Frontal cortex (tissue), 3 donors: ENCODE measurements at regions not wholly inside any gene's neighbourhood (a gene's known extent, or its start where the extent isn't known, plus 50 kb on each side); places are given as distances from the start of the nearest gene placed in this dataset.
"Not testable (repeated sequence)": the region's sequence is repeated elsewhere in the genome, so short reads cannot be mapped to it uniquely, and the experiment has no call there.

Source experiments
- DNase-seq, 2 donors: peaks; one replicate each; pipeline ENCODE4 v3.0.0; 2012; ENCODE audit warnings: low spot score in 2 of 2
- FAIRE-seq: peaks from 2 replicates; lab custom pipeline; 2012; peaks lifted over from hg19 to GRCh38; lab: Jason Lieb, UNC
- donor health status: control.
- donor health status: control.
- donor health status: control.

DNA sequence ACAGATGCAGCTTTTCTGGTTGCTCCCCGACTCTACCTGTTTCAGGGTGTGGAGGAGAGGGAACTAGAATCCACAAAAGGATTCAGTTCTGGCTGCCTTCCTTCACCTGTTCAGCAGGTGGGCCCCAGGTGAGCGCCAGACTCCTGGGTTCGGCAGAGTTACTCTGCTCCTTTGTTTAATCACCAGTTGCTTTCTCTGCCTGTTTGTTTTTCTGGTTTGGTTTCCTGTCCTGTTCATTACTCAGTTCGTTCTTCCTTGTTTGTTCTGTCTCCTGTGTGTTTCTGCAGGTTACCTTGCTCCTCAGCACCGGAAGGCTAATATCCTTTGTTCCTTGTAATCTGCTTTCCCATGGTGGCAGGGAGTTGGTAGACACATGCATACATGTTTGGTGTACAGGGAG is 508.5 kb upstream of the ATP11B start:
- DNase-seq (no peak), FAIRE-seq (no peak)

DNA sequence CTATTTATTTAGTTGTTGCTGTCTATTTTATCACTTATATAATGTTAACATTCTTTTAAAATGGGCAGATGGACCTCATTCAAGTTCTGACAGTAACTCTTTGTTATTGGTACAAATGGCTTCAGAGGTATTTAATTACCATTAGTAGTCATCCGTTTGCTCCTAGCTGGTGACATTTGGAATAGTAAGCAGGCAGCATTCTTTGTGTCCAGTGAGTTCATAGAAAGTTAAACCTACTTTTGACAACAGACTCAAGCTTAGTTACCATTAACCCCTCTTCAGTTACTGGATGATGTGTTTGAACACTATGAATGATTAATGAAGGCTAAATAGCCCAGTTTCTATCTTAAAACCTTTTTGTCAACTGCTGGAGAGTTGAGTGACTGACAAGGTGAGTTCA is 500.7 kb upstream of the ATP11B start:
- no peak for DNase-seq
- FAIRE-seq = no peak

DNA sequence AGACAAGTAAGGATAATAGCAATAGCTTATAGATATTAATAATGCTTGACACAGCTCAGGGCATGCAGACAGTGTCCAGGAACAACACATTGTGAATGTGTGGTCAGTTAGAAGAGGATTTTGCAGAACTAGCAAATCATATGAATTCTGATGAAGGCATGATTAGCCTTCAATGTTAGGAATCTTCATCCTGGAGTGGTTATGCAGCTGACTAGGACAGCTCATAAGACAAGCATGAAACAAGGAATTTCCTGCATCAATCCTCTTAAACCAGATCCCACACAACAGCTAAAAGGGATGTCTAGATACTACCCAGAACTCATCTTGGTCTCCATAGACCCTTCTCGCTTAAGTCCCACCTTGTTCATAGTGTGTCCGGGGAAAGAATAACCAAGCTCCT is 499.0 kb upstream of the ATP11B start:
- no peak for FAIRE-seq

DNA sequence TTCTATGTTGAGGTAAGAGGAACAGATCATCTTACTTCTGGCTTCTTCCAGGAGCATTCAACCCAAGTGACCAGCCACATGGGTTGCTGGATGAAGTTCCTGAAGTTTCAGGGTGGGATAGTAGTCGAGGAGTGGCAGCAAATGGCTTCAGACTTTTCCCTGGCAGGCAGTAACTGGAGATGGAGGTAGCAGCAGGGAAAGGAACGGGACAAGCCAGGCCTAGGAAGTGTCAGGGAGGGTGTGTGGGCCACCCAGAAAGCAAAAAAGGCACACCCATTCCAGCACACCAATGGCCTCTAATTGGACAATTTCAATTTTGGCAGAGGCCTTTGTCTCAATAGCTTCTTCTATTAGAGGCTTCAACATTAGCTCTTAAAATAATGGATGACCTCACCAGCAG is 498.6 kb upstream of the ATP11B start:
- FAIRE-seq = no peak
- DNase-seq = no peak

More for the DNA sequence above, 499.0 kb upstream of the ATP11B start:
- DNase-seq = no peak

DNA sequence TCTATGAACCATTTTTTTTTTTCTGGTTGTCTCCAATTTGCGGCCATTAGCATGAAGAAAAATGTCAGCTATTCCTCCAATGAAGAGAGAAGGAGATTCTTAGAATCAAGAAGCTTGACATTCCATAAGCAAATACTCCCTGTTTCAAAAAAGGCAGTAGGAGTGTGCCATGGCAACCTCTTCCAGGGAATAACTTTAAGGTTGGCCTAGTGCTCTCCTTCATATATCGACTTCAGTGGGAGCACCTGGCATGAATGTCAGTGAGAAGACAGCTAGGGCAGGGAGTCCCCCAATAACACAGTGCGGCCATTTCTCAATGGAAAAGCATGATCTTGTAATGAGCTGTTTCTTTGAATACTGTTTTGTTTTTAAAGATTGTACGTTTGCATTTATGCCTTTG is 493.0 kb upstream of the ATP11B start:
- DNase-seq = no peak
- FAIRE-seq = no peak

DNA sequence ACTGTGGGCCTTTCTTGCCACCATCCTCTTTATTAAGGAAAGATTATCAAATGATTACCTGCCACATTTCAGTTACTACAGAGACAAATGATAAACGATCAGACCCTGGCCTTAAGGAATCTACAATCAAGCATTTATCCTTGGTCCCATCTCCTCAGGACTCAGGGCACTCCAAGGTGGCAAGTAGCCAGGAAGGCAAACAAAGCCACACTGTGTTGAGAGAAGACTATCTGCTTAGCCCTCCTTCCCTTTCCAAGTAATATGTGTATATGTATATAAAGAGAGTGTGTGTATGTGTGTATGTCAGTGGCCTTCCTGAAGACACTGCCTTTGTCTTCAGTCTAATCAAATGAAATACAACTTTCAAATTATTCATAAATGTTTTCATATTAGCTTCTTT is 490.1 kb upstream of the ATP11B start:
- FAIRE-seq (no peak), DNase-seq (no peak)

DNA sequence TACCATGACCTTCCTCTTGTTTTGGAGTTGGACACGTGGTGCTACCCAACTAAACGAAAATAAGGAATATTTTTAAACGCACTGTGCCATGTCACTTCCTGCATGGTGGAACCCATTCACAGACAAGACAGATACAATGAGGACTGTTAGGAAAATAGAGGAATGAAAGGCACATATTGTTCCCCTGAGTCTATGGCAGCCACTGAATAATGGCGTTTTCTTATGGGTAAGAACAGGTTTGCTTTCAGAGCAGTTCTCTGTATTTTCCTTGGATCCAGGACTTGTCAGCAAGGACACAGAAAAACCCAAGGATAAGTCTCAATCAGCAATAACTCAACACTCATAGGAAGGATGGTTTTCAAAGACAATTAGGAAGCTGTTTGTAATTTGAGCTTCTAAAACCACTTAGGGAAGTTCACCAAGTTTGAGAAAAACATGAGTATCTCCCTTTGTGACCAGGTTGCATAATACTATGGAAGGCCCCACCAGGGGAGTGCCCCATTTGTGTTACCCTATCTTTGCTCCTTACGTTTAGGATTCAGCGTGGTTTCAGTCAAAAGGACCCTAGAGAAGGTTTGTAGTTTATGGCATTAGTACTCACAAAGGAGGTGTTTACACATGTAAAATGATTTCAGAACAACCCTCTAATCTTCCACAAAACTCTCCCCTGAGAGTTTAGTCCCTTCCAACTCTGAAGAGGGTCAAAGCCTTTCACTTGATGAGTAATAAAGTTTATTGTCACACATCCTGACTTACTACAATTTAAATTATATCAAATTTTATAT is 487.2 kb upstream of the ATP11B start:
- no peak for DNase-seq
- FAIRE-seq = no peak

DNA sequence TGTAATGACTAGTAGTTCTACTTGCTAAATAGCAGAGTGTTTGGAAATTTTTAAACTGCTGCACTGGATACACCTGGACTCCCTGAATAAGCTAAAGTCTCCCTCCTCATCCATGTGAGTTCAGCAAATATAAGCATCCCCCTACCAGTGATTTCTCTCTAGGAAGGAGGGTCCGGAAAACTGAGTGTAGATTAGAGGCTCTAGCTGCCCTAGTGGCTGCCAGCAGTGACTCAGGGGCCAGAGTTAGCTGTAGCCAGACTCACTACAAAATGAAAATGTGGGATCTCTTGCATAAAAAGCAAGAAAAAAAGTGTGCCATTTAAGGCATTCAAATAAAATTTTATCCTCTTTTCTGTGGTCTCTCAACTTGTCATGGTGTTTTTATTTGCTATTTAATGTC is 485.0 kb upstream of the ATP11B start:
- DNase-seq (no peak), FAIRE-seq (no peak)

DNA sequence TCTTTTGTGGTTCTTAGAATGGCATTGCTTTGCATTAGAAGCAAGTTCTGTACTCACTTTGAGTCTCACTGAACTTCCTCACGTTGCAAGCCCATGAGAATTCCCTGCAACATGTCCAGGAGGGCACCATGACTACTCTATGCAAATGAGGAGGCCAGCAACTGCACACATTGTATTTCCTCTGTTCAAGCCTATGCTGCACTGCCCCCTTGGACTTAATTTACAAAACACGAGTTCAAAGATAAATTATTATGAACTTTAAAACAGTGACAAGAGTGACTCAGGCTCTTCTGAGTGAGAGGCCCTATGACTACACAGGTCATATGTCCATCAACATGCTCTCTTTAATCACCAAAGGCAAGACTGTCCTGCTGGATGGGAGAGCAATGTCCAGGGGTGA is 484.2 kb upstream of the ATP11B start:
- FAIRE-seq (no peak), DNase-seq (no peak)

DNA sequence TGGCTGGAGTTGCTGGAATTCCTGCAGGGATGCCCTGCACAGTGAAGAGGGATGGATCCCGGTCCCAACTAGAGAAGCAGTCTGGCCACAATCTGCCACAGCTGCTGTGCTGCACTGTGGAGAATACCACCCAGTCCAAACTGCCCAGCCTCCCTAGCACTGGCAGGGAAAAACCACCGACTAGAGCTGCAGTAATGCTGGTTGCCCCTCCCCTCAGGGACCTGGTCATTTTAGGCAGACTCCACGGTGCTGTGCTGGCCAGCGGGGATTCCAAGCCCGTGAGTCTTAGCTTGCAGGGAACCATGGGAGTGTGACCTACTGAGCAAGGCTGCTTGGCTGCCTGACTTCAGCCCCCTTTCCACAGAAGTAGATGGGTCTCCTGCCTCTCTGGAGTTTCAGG is 478.0 kb upstream of the ATP11B start:
- DNase-seq (no peak), FAIRE-seq (no peak)

DNA sequence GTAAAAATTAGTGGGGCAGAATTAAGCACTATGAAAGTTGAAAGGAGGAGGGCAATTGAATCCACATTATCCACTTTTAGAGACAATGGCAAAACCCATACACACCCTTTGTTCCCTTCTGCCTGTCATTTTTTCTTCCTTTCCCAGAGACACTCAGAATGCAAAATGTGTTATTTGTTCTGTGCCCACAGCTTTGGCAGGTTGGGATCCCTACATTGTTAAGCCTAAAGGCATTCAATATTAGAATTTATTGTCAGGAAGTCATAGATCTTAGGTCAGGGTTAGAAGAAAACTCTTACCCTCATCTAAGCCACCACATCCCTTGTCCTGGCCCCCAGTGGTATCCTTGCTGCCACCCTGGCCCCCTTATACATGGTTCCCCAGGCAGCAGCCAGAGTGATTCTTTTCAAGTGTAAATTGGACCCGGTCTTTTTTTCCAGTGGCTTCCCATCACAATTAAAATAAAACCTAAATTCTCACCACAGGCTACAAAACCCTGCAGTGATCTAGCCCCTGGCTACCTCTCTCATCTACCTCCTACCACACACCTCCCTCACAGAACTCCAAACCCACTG is 470.1 kb upstream of the ATP11B start:
- no peak for DNase-seq
- no peak for FAIRE-seq

DNA sequence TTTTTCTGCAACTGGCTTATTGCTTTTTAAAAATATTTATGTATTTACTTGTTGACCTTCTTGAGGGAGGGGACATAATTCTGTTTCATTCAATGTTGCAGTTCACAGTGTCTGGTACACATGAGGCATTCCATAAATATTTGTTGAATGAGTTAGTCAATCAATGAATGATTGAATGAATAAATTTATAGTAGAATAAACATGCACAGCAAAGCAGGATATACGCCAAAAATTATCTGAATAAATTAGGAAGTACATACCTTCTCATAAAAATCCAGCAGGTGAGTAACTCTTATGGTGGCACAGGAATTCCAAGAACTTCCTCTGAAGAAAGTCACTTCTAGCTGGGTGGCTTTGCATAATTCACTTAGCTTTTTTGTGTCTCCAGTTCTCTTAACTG is 469.4 kb upstream of the ATP11B start:
- FAIRE-seq = no peak
- no peak for DNase-seq

DNA sequence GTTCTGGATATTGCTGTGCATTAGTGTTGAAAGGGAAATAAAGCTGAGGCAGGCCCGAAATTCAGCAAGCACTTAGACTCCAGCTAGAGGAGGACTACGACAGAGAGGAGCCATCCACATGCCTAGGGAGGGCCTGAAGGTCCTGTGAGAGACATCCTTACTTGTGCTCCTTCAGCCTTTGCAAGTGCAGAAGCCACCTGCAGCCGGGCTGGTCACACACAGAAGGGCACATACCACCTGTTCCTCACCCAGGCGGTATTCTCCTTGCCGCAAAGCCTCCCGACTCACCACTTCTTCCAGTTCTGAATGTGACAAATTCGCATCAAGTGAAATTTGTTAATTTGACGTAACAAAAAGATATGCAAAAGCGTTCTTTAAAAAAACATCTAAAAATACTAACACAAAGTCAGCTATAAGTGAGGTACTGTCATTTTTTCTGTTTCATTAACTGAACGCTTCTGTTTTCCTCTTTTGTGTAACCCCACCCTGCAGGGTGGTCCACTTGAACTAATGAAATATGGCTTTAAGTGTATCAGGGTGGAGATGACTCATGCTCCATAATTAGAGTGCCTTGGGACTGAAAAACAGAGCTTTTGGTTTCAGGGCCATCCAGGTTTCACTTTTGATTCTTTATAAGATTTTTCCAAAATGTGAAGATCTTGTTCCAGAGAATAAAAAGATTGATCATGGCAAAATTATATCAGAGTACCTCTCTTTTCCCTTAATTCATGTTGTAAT is 467.9 kb upstream of the ATP11B start:
- DNase-seq (no peak), FAIRE-seq (no peak)

DNA sequence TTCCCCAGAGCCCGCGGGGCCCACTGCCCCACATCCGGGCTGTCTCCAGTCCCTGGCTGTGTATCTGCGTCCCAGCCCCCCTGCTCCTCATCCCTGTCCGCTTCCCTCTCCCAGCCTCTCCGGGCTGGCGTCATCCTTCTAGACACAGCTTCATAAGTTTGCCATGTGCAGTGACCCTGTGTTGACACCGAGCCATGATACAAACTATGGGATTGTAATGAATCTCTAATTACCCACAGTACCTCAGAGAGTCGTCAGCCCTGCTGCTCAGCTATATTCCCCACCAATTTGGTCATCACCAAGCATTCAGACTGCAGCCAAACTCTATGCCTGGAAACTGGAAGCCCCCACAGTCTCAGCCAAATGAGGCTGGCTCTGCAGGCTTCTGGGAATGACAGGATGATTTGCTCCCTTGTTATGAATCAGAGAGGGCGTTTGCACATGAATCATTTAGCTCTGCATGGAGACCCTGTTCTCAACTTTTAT is 466.1 kb upstream of the ATP11B start:
- DNase-seq (no peak), FAIRE-seq (no peak)

DNA sequence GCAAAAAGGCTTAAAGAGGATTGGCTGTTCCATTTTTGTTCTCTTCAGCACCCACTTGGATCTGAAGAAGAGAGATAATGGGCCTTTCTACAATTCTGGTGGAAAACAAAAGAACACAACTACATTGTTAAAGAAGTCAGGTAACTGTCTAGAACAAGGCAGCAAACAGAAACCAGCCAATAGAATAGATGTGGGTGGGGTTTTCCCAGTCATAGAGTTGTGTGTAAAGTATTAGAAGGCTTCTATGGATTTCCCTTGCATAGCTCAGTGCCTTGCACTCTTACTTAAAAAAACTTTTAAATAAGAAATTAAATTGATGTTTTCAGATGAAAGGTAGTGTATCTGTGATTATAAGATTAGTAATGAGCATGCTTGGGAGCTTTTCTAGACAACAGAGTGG is 462.7 kb upstream of the ATP11B start:
- DNase-seq (no peak), FAIRE-seq (no peak)

DNA sequence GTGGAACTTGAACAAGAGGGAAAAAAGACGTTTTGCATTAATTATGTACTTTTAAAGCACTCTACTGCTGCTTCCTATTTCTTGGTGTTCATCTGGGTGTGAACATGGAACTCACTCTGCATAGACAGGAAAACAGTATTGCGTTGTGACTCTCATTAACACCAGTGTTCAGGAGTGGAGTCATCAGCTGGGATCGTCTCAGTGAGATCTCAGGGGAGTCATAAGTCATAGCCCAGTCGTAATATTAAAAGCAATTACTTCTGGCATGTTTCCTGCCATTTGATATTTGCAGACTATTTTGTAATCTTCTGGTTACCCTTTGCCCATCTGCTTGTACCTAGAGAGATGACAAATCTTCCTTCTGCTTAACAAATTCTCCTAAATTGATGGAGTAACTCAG is 462.0 kb upstream of the ATP11B start:
- DNase-seq (no peak), FAIRE-seq (no peak)

DNA sequence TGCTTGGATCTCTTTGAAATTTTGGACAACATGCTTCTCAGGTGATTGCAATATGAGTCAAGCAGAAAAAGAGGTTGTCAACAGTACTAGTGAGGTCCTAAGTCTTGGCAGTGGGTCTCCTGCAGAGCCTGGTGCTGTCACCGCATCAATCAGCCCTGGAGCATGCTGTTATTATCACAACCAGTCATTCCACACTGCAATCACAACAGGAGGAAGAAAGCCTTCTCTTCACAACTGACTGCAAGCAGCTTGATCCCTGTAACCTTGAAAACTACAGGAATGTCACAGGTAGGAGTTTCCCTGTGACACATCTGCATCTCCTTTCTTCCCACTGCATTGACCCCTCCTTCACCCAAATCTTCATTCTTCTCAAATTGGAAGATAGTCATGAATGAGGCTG is 451.1 kb upstream of the ATP11B start:
- no peak for FAIRE-seq

DNA sequence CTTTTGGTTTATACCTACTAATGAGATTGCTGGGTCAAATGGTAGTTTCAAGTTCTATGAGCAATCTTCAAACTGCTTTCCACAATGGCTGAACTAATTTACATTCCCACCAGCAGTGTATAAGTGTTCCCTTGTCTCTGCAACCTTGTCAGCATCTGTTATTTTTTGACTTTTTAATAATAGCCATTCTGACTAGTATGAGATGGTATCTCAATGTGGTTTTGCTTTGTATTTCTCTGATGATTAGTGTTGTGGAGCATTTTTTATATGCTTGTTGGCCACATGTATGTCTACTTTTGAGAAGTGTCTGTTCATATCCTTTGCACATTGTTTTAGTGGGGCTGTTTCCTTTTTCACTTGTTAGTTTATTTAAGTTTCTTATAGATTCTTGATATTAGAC is 449.3 kb upstream of the ATP11B start:
- not testable (repeated sequence) for FAIRE-seq, DNase-seq

More for the DNA sequence above, 451.1 kb upstream of the ATP11B start:
- DNase-seq = no peak

DNA sequence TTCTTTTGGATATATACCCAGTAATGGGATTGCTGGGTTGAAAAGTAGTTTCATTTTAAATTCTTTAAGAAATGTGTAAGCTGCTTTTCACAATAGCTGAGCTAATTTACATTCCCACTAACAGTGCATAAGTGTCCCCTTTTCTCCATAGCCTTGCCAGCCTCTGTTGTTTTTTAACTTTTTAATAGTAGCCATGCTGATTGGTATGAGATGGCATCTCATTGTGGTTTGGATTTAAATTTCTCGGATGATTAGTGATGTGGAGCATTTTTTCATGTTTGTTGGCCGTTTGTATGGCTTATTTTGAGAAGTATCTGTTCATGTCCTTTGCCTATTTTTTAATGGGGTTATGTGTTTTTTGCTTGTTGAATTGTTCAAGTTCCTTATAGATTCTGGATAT is 444.3 kb upstream of the ATP11B start:
- no peak for FAIRE-seq
- no peak for DNase-seq

DNA sequence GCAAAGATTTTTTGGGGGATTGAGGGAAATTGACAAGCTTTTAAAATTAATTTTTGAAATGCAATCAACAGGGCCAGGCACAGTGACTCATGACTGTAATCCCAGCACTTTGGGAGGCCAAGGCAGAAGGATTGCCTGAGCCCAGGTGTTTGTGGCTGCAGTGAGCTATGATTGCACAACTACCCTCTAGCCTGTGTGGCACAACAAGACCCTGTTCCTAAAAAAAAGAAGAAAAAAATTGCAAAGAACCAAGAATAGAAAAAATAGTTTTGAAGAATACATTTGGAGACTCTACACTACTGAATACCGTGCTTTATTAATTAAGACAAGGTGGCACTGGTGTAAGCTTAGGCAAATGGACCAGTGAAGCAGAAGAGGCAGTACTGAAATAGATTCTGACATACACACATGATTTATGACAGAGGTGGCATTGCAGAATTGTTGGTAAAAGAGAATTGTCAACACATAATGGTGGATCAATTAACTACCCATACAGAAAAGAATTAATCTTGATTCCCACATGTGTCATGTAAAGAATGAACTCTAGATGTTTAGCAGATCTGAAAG is 443.3 kb upstream of the ATP11B start:
- DNase-seq (no peak), FAIRE-seq (no peak)

DNA sequence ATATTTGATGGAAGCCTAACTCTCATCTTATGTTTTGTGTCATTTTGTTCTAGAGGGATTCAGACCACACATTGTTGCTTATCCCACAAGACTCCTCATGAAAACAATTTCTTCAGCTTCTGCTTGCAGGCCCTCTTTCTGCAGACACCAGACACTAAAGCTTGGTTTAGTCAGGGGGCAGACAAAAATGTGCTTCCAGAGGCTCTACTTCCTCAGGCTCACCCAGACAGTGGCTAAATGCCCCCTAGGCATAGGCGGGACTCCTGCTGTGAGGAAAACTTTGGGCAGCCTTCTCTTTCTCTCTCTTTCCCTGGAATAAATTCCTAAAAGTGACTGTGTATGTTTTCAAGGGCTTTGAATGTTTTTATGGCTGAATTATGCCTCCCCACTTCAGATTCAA is 435.4 kb upstream of the ATP11B start:
- FAIRE-seq = no peak
- DNase-seq = no peak
